Keratinocyte (primary cell): ENCODE measurements at regions not wholly inside any gene's neighbourhood (a gene's known extent, or its start where the extent isn't known, plus 50 kb on each side); places are given as distances from the start of the nearest gene placed in this dataset.

ENCODE experiments used
- EZH2 ChIP-seq: IDR thresholded peaks from one replicate; pipeline ENCODE4 v1.6.1; 2012; ENCODE audit warnings: inconsistent platforms, mild to moderate bottlenecking, low read length, moderate library complexity
- TF ChIP-seq, protein P1 (sequence below), 3 experiments: IDR thresholded peaks in 1 of 3; conservative IDR thresholded peaks in 1 of 3; optimal IDR thresholded peaks in 1 of 3; 2 replicates in 2 of 3; 3 replicates in 1 of 3; pipeline versions ENCODE3 to v1.5.1; 2011; ENCODE audit warnings: low read length in 3 of 3, mild to moderate bottlenecking in 3 of 3, moderate library complexity in 2 of 3, control low read depth in 1 of 3, inconsistent platforms in 1 of 3; ENCODE audit not compliant: insufficient read depth in 2 of 3; ENCODE audit errors: extremely low read depth in 1 of 3

DNA sequence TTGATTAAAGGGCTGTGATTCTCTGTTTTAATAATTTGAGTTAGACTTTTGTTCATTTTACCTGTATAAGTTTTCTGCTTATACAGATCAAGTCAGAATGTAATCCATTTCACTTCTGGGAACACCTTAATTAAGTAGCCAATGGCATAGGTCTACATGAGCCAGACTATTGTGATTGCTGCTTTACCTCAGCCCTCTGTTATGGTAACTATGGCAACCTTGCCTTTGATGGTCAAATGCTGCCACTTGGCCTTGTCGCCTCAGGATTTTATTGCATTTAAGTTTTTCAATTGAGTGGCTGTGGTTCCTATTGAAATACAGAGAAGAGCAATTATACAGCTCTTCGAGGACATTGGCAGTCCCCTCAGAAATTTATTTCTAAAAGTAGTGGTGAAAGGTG, 64.3 kb upstream of the TMEM106B start:
- TF ChIP-seq, protein P1, sequence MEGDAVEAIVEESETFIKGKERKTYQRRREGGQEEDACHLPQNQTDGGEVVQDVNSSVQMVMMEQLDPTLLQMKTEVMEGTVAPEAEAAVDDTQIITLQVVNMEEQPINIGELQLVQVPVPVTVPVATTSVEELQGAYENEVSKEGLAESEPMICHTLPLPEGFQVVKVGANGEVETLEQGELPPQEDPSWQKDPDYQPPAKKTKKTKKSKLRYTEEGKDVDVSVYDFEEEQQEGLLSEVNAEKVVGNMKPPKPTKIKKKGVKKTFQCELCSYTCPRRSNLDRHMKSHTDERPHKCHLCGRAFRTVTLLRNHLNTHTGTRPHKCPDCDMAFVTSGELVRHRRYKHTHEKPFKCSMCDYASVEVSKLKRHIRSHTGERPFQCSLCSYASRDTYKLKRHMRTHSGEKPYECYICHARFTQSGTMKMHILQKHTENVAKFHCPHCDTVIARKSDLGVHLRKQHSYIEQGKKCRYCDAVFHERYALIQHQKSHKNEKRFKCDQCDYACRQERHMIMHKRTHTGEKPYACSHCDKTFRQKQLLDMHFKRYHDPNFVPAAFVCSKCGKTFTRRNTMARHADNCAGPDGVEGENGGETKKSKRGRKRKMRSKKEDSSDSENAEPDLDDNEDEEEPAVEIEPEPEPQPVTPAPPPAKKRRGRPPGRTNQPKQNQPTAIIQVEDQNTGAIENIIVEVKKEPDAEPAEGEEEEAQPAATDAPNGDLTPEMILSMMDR (optimal IDR thresholded peaks at IDR 0.05 in 1 of 3, IDR thresholded peaks at IDR 0.05 in 1 of 3, conservative IDR thresholded peaks at IDR 0.05 in 1 of 3; ENCODE audit: extremely low read depth in 1 of 3, insufficient read depth in 2 of 3, low read length in 3 of 3) = no peak
- no peak for TF ChIP-seq EZH2
